HG02870 (cell line): ENCODE measurements at regions not wholly inside any gene's neighbourhood (a gene's known extent, or its start where the extent isn't known, plus 50 kb on each side); places are given as distances from the start of the nearest gene placed in this dataset.

ENCODE experiments used
- ATAC-seq: cut with Tn5 transposase; IDR thresholded peaks from one replicate; pipeline ENCODE4 v1.9.1; 2021; ENCODE audit warnings: mild to moderate bottlenecking, moderate library complexity; ENCODE audit not compliant: unreplicated experiment

- no peak for ATAC-seq
Measured at GRCh38 chr12:77504466-77504865, 326.2 kb upstream of the NAV3 start.

DNA sequence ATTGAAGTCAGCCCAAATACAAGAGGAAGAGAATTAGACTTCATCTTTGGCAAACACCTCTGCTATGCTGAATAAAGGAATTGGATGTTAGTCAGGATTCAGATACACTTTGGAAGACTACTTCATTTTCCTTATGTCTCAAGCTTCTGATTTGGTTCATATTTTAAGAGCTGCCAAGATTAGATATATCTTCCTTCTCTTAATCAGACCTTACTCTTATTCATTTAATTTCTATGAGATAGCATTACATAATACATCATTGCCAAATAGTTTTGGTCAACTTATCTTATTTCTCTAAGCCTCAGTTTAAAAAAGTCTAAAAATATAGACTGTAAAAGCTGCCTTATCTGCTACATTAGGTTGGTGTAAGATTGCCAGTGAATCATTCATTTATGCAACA is 330.6 kb upstream of the NAV3 start:
- no peak for ATAC-seq

- no peak for ATAC-seq
Measured at GRCh38 chr12:77497647-77498046, 333.0 kb upstream of the NAV3 start.

- ATAC-seq = no peak
Measured at GRCh38 chr12:77496714-77497113, 334.0 kb upstream of the NAV3 start.

- no peak for ATAC-seq
Measured at GRCh38 chr12:77494296-77494695, 336.4 kb upstream of the NAV3 start.

GRCh38 chr12:77493302-77494168 is 337.2 kb upstream of the NAV3 start:
- no peak for ATAC-seq

- ATAC-seq = no peak
Measured at GRCh38 chr12:77492536-77492935, 338.2 kb upstream of the NAV3 start.

GRCh38 chr12:77489331-77489970 is 341.2 kb upstream of the NAV3 start:
- no peak for ATAC-seq

DNA sequence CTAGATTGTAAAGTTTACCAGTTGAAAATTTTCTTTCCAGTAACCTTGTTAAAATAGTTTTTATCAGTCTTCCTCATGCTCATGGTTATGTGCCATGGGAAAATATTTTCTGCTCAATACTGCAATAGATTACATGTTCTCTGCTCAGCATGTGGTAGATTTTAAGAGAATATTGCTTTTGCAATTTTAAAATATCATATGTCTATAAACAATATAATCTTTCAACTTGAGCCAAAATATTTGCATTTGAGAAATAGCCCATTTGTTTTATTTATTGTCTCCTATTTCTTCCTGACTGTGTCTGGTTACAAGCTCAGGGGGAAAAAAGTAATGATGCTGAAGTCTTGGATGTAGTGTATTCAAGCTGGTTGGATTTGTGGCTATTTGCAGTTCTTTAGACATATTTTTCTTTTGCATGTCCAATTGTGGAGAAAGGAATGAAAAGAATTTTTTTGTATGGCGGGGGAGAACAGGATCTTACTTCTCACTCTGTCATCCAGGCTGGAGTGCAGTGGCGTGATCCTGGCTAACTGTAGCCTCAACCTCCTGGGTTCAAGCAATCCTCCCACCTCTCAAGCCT is 342.6 kb upstream of the NAV3 start:
- ATAC-seq = no peak

GRCh38 chr12:77486872-77487271 is 343.8 kb upstream of the NAV3 start:
- no peak for ATAC-seq

- no peak for ATAC-seq
Measured at GRCh38 chr12:77485961-77486854, 344.5 kb upstream of the NAV3 start.

DNA sequence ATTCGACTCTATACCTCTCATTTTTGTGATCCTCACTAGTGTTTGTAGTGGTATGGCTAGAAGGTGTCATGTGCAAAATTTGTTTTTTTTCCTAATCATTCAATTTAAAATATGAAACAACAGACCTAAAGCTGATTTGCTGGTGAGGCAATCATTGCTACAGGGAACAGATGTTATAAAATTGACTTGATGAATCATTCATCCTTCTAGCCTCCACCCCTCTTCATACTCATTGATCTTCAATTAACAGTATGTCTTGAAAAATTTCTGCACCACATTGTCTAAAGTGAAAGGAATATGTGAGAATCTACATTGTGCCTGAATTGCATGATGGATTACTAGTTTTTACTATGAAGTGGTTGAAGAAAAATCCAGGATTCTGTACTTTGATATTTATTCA is 349.0 kb upstream of the NAV3 start:
- ATAC-seq = no peak

DNA sequence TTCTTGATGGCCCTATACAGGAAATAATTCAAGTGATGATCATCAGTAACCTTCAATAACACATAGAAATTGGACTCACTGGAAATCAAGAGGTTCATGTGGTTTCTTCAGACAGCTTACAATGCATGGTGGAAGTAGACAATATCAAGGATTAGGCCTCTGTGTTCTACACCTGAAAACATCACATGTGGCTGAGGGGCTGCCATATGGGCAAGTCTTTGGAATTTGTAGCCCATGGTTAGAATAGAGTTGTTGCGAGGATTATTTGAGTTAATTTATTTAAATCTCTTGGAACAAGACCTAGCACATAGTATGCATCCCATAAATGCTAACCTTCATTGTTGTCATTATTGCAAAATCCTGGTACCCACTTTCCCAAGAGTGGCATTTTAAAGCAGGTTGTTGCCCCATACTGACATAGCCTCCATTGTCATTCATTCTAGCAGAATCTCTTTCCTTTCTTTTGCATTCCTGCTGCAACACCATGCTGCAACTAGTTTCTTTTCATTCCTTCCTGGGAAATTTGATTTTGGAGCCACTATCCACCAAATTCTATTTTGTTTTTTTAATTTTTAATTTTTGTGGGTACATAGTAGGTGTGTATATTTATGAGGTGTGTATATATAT is 352.7 kb upstream of the NAV3 start:
- no peak for ATAC-seq

GRCh38 chr12:77471801-77472200 is 358.9 kb upstream of the NAV3 start:
- no peak for ATAC-seq

- ATAC-seq = no peak
Measured at GRCh38 chr12:77469578-77470333, 360.9 kb upstream of the NAV3 start.

GRCh38 chr12:77442633-77443032 is 377.3 kb upstream of the E2F7 start:
- ATAC-seq = no peak

- ATAC-seq = no peak
Measured at GRCh38 chr12:77439749-77440148, 374.4 kb upstream of the E2F7 start.

- ATAC-seq = no peak
Measured at GRCh38 chr12:77438644-77439043, 373.3 kb upstream of the E2F7 start.

GRCh38 chr12:77437206-77437605 is 371.8 kb upstream of the E2F7 start:
- ATAC-seq = no peak
